Left ventricle myocardium inferior (tissue), 1 donor: ENCODE measurements at regions not wholly inside any gene's neighbourhood (a gene's known extent, or its start where the extent isn't known, plus 50 kb on each side); places are given as distances from the start of the nearest gene placed in this dataset.
"Not testable (repeated sequence)": the region's sequence is repeated elsewhere in the genome, so short reads cannot be mapped to it uniquely, and the experiment has no call there.

Experiments used
- DNase-seq: peaks from one replicate; pipeline ENCODE4 v3.0.0-alpha.2; 2020
- H3K27ac ChIP-seq: fragments of 200-600 bp; replicated peaks from 2 replicates; pipeline ENCODE4 v1.8.0; 2021
- H3K27me3 ChIP-seq: fragments of 200-600 bp; 2 replicates; pipeline ENCODE4 v1.8.0; 2021; ENCODE audit warnings: low read depth
- H3K36me3 ChIP-seq: fragments of 200-600 bp; 2 replicates; pipeline ENCODE4 v1.8.0; 2021
- H3K4me1 ChIP-seq: fragments of 200-600 bp; 2 replicates; pipeline ENCODE4 v1.8.0; 2021
- H3K4me3 ChIP-seq: fragments of 200-600 bp; 2 replicates; pipeline ENCODE4 v1.8.0; 2021; ENCODE audit warnings: mild to moderate bottlenecking, moderate library complexity
- H3K9me3 ChIP-seq: fragments of 200-600 bp; replicated peaks from 2 replicates; pipeline ENCODE4 v1.8.0; 2021
- CTCF ChIP-seq: fragments of 200-600 bp; IDR thresholded peaks from 2 replicates; pipeline ENCODE4 v1.8.0; 2021; ENCODE audit warnings: antibody characterized with exemption, mild to moderate bottlenecking, borderline replicate concordance
- intact Hi-C: fragments of 100-400 bp; cut with micrococcal nuclease; formaldehyde crosslinking; loops from one replicate; pipeline ENCODE4 v1.11.0; 2022
- donor health status: DM: no; HTN: yes; CAD: no; lungs with severe emphysema.

GRCh38 chr1:59199719-59200376 lies 97.0 kb upstream of the FGGY start:
- intact Hi-C loops, result loop anchor here (10.0 kb wide), 1 partner anchor 85 kb away; no protein-coding TSS in a partner anchor
- H3K27me3 ChIP-seq, result no peaks in the 10 kb centered on the region
- no peak for TF ChIP-seq CTCF
- no peak overlapping the region for H3K27ac ChIP-seq
- peaks cover 6% of the 10 kb centered on the region for H3K9me3 ChIP-seq
- no peaks in the 10 kb centered on the region for H3K36me3 ChIP-seq
- H3K4me3 ChIP-seq, result no peak overlapping the region
- DNase-seq, result no peak
- H3K4me1 ChIP-seq, result peaks cover 21% of the 10 kb centered on the region

- Histone ChIP-seq H3K4me3 (no peak overlapping the region), H3K4me1 (peaks cover 21% of the 10 kb centered on the region), H3K9me3 (peaks cover 10% of the 10 kb centered on the region), H3K27ac (no peak overlapping the region), H3K36me3 (no peaks in the 10 kb centered on the region), H3K27me3 (no peaks in the 10 kb centered on the region)
- no peak for TF ChIP-seq CTCF
- intact Hi-C loops, result no loop called here
- no peak for DNase-seq
Measured at GRCh38 chr1:59201341-59201740, 95.6 kb upstream of the FGGY start.

GRCh38 chr1:59202455-59202854 lies 94.4 kb upstream of the FGGY start:
- intact Hi-C loops, result no loop called here
- Histone ChIP-seq H3K27me3 (no peaks in the 10 kb centered on the region), H3K36me3 (no peaks in the 10 kb centered on the region), H3K9me3 (peaks cover 10% of the 10 kb centered on the region), H3K4me3 (no peak overlapping the region), H3K4me1 (peaks cover 21% of the 10 kb centered on the region), H3K27ac (no peak overlapping the region)
- no peak for TF ChIP-seq CTCF
- no peak for DNase-seq

- H3K4me3 ChIP-seq, result no peak overlapping the region
- intact Hi-C loops, result no loop called here
- no peaks in the 10 kb centered on the region for H3K36me3 ChIP-seq
- peak overlapping the region; percentile 65 for H3K27ac ChIP-seq
- H3K9me3 ChIP-seq, result peaks cover 10% of the 10 kb centered on the region
- peak; percentile 11 for TF ChIP-seq CTCF
- no peaks in the 10 kb centered on the region for H3K27me3 ChIP-seq
- H3K4me1 ChIP-seq, result peaks cover 21% of the 10 kb centered on the region
- peak; percentile 37 for DNase-seq
Measured at GRCh38 chr1:59204001-59204400, 92.9 kb upstream of the FGGY start.

GRCh38 chr1:59206616-59207015 lies 90.3 kb upstream of the FGGY start:
- Histone ChIP-seq H3K4me1 (peaks cover 21% of the 10 kb centered on the region), H3K9me3 (peaks cover 10% of the 10 kb centered on the region)
- H3K27ac ChIP-seq, H3K4me3 ChIP-seq, DNase-seq, intact Hi-C loops, H3K27me3 ChIP-seq, H3K36me3 ChIP-seq: not testable (repeated sequence)

- H3K4me3 ChIP-seq, H3K36me3 ChIP-seq, intact Hi-C loops, DNase-seq, H3K9me3 ChIP-seq, H3K4me1 ChIP-seq, H3K27me3 ChIP-seq, H3K27ac ChIP-seq: not testable (repeated sequence)
Measured at GRCh38 chr1:59210430-59210829, 86.5 kb upstream of the FGGY start.
